ENCODE measurements at regions not wholly inside any gene's neighbourhood (a gene's known extent, or its start where the extent isn't known, plus 50 kb on each side); places are given as distances from the start of the nearest gene placed in this dataset.

GRCh38 chr5:36414869-36415282, 113.2 kb upstream of the RANBP3L start:
- FAIRE-seq (no peak), DNase-seq (ENCODE audit: low read depth, low spot score) (no peak), ATAC-seq (no peak)
- 18% methylated on average over 3 of the region's 3 CpGs for WGBS (ENCODE audit: insufficient coverage, insufficient replicate concordance, low lambda C conversion rate, missing lambda C conversion rate)
- Histone ChIP-seq H3K9me3 (replicated peaks; ENCODE audit: control insufficient read depth, insufficient read depth, low read length) (no peaks in the 10 kb centered on the region), H3K4me1 (ENCODE audit: control insufficient read depth, insufficient read depth, low read length) (no peaks in the 10 kb centered on the region), H3K36me3 (ENCODE audit: control insufficient read depth in 2 of 2, insufficient read depth in 2 of 2, low read length in 1 of 2) (no peaks in the 10 kb centered on the region), H3K27ac (ENCODE audit: control insufficient read depth, insufficient read depth) (no peak overlapping the region), H4K20me1 (ENCODE audit: control insufficient read depth, insufficient read depth) (no peaks in the 10 kb centered on the region), H3K27me3 (replicated peaks in 1 of 2; ENCODE audit: control insufficient read depth in 2 of 2, insufficient read depth in 2 of 2, low read length in 1 of 2) (no peaks in the 10 kb centered on the region), H3K79me2 (ENCODE audit: control insufficient read depth, insufficient read depth, low read length) (no peaks in the 10 kb centered on the region), H2AFZ (ENCODE audit: control insufficient read depth, low read depth, low read length) (no peak overlapping the region), H3K4me3 (no peak overlapping the region), H3K9ac (ENCODE audit: control insufficient read depth, insufficient read depth, low read length) (no peak overlapping the region), H3K4me2 (ENCODE audit: control insufficient read depth, insufficient read depth) (no peak overlapping the region)
- ChIA-PET CTCF (interaction anchor here (0.6 to 5.5 kb wide), 17 partner anchors 12 to 453 kb away, joined by 3 to 85 read pairs (median 5); partner anchors contain the start of gene RANBP3L), RAD21 (ENCODE audit: unreplicated experiment) (interaction anchor here (0.7 to 2.5 kb wide), 5 partner anchors 91 to 591 kb away, joined by 3 to 7 read pairs (median 5); no protein-coding TSS in a partner anchor), POLR2A (no interaction called here), SMC1A (ENCODE audit: uncharacterized antibody, unreplicated experiment) (interaction anchor here (0.6 to 5.1 kb wide), 8 partner anchors 27 to 452 kb away, joined by 3 to 34 read pairs (median 4); no protein-coding TSS in a partner anchor)
- intact Hi-C loops (cut with micrococcal nuclease; ENCODE audit: unreplicated experiment) (loop anchor here (1.0 kb wide), 2 partner anchors 92 to 278 kb away; no protein-coding TSS in a partner anchor), in situ Hi-C loops (cut with MboI) (loop anchor here (5.0 kb wide), 1 partner anchor 277 kb away; no protein-coding TSS in a partner anchor)
- no TSS peak for BruUV-seq (replicated peaks)
- TF ChIP-seq CBFB (IDR thresholded peaks at IDR 0.05; ENCODE audit: low read depth) (no peak), RAD21 (IDR thresholded peaks at IDR 0.05; ENCODE audit: insufficient read depth, low read depth, low read length) (peak; percentile 60), NRF1 (conservative IDR thresholded peaks at IDR 0.05; ENCODE audit: low read depth, low read length) (no peak), SIN3A (IDR thresholded peaks at IDR 0.05; ENCODE audit: low read depth, low read length) (no peak), ZNF384 (IDR thresholded peaks at IDR 0.05; ENCODE audit: borderline replicate concordance, low read depth, low read length) (peak; percentile 74; the same call in 1 of the 2 replicates), NFXL1 (IDR thresholded peaks at IDR 0.05; ENCODE audit: borderline replicate concordance) (no peak), NFYB (IDR thresholded peaks at IDR 0.05; ENCODE audit: insufficient read depth, low read depth, low read length) (no peak), CEBPB (IDR thresholded peaks at IDR 0.05; ENCODE audit: borderline replicate concordance in 1 of 2, low read depth in 2 of 2, low read length in 2 of 2) (no peak), SMARCA5 (IDR thresholded peaks at IDR 0.05) (no peak), SMC3 (IDR thresholded peaks at IDR 0.05; ENCODE audit: borderline replicate concordance, low read length) (peak; percentile 29; the same call in 1 of the 2 replicates), POLR2AphosphoS2 (IDR thresholded peaks at IDR 0.05; ENCODE audit: low read depth, low read length) (no peak), HDAC6 (IDR thresholded peaks at IDR 0.05; ENCODE audit: unreplicated experiment) (no peak), BMI1 (IDR thresholded peaks at IDR 0.05; ENCODE audit: borderline replicate concordance) (no peak)
- TF ChIP-seq, protein P1, sequence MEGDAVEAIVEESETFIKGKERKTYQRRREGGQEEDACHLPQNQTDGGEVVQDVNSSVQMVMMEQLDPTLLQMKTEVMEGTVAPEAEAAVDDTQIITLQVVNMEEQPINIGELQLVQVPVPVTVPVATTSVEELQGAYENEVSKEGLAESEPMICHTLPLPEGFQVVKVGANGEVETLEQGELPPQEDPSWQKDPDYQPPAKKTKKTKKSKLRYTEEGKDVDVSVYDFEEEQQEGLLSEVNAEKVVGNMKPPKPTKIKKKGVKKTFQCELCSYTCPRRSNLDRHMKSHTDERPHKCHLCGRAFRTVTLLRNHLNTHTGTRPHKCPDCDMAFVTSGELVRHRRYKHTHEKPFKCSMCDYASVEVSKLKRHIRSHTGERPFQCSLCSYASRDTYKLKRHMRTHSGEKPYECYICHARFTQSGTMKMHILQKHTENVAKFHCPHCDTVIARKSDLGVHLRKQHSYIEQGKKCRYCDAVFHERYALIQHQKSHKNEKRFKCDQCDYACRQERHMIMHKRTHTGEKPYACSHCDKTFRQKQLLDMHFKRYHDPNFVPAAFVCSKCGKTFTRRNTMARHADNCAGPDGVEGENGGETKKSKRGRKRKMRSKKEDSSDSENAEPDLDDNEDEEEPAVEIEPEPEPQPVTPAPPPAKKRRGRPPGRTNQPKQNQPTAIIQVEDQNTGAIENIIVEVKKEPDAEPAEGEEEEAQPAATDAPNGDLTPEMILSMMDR (IDR thresholded peaks at IDR 0.05 in 2 of 3, conservative IDR thresholded peaks at IDR 0.05 in 1 of 3; ENCODE audit: control insufficient read depth in 2 of 3, extremely low read depth in 1 of 3, insufficient read depth in 1 of 3, low read depth in 3 of 3, low read length in 3 of 3), result peak in 2 of 3 experiments; percentile 19 to 44; a peak in 3 of 6 replicates
- TF ChIP-seq, protein P2, sequence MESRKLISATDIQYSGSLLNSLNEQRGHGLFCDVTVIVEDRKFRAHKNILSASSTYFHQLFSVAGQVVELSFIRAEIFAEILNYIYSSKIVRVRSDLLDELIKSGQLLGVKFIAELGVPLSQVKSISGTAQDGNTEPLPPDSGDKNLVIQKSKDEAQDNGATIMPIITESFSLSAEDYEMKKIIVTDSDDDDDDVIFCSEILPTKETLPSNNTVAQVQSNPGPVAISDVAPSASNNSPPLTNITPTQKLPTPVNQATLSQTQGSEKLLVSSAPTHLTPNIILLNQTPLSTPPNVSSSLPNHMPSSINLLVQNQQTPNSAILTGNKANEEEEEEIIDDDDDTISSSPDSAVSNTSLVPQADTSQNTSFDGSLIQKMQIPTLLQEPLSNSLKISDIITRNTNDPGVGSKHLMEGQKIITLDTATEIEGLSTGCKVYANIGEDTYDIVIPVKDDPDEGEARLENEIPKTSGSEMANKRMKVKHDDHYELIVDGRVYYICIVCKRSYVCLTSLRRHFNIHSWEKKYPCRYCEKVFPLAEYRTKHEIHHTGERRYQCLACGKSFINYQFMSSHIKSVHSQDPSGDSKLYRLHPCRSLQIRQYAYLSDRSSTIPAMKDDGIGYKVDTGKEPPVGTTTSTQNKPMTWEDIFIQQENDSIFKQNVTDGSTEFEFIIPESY (IDR thresholded peaks at IDR 0.05), result no peak
- TF ChIP-seq, protein P3, sequence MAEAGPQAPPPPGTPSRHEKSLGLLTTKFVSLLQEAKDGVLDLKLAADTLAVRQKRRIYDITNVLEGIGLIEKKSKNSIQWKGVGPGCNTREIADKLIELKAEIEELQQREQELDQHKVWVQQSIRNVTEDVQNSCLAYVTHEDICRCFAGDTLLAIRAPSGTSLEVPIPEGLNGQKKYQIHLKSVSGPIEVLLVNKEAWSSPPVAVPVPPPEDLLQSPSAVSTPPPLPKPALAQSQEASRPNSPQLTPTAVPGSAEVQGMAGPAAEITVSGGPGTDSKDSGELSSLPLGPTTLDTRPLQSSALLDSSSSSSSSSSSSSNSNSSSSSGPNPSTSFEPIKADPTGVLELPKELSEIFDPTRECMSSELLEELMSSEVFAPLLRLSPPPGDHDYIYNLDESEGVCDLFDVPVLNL (IDR thresholded peaks at IDR 0.05; ENCODE audit: low read depth, low read length), result no peak
- TF ChIP-seq, protein P4, sequence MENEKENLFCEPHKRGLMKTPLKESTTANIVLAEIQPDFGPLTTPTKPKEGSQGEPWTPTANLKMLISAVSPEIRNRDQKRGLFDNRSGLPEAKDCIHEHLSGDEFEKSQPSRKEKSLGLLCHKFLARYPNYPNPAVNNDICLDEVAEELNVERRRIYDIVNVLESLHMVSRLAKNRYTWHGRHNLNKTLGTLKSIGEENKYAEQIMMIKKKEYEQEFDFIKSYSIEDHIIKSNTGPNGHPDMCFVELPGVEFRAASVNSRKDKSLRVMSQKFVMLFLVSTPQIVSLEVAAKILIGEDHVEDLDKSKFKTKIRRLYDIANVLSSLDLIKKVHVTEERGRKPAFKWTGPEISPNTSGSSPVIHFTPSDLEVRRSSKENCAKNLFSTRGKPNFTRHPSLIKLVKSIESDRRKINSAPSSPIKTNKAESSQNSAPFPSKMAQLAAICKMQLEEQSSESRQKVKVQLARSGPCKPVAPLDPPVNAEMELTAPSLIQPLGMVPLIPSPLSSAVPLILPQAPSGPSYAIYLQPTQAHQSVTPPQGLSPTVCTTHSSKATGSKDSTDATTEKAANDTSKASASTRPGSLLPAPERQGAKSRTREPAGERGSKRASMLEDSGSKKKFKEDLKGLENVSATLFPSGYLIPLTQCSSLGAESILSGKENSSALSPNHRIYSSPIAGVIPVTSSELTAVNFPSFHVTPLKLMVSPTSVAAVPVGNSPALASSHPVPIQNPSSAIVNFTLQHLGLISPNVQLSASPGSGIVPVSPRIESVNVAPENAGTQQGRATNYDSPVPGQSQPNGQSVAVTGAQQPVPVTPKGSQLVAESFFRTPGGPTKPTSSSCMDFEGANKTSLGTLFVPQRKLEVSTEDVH (IDR thresholded peaks at IDR 0.05; ENCODE audit: low read depth, partially characterized antibody), result no peak
